Activated CD4-positive, alpha-beta T cell treated with anti-CD3 and anti-CD28 coated beads, Interleukin-10, Interleukin-2, amounts not matched to agents 100 ng/mL and 50 ng/mL, durations not matched to agents 16 hours and 8 hours (primary cell): ENCODE measurements at regions not wholly inside any gene's neighbourhood (a gene's known extent, or its start where the extent isn't known, plus 50 kb on each side); places are given as distances from the start of the nearest gene placed in this dataset.

Experiments used
- DNase-seq: peaks from one replicate; pipeline ENCODE4 v3.0.0-alpha.2; 2020

DNA sequence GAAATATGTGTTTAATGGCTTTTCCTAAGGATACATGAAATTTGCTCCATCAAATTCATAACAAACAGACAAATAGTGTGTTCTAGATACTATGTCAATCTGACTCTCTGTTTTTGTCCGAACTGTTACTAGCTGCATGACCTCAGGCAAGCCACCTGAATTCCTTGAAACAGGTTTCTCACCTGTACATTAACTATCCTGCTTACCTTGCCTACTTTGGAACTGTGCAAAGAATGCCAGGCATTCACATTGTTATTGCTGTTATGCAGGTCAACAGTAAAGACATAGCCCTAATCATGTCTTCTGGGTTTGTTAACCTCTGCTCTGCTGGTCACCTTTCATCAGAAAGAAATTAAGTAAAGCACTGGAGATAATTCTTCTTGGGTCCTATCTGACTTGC is 1283.9 kb upstream of the CELF2 start:
- DNase-seq: no peak

DNA sequence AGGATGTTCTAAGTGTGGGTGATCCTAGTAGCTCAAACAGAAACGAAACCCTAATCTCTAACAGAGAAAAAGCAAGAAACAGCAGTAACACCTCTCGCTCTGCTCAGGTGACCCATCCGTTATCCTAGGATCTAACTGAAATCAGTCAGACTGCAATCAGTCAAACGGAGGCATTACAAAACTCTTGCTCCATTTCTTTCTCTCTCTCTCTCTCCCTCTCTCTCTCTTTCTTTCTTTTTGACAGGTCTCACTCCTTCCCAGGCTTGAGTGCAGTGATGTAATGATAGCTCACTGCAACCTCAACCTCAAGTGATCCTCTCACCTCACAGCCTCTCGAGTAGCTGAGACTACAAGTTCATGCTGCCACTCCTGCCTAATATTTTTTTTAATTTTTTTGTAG is 1283.5 kb upstream of the CELF2 start:
- DNase-seq: no peak

DNA sequence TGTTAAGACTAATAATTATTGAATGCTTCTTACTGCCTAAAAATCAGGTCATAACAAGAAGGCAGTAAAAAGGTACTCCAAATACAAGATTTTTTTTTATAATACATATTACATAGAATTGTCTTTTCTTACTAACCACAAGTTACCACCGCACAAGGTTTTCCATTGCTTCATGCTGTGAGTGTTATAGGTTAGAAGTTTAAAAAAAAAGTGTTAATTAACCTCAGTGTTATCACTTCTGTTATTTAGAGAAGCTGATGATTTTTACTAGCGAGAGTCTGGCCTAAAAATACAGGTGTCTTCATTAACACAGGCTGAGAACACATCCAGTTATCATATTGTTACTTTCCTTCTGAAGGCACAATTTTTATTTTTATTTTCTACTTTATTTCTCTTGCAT is 1281.9 kb upstream of the CELF2 start:
- no peak for DNase-seq

DNA sequence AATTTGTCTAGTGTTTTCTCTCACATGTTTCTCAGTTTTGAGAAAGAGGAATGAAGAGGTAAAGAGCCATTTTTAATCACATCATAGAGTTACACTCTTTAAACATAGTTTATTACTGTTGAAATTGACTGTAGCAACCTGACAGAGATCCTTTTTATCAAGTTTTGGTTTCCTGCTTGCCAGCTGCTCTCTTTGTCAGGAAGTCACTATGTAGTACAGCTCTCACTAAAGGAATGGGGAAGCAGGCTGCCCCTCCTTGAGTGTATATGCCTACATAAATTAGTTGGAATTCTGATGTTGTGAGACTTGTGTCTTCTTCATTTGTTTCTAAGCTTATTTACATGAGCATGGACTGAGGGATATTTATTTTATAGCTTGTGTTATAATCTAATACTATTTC is 1274.0 kb upstream of the CELF2 start:
- DNase-seq: no peak

DNA sequence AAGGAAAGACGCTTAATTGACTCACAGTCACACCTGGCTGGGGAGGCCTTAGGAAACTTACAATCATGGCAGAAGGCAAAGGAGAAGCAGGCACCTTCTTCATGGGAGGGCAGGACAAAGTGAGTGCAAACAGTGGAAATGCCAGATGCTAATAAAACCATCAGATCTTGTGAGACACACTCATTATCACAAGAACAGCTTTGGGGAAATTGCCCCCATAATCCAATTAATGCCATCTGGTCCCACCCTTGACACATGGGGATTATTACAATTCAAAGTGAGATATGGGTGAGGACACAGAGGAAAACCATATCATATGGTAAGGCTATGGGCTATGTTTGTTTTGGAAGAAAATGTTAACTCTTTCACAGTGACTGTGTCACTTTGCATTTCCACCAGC is 1272.5 kb upstream of the CELF2 start:
- DNase-seq: no peak

DNA sequence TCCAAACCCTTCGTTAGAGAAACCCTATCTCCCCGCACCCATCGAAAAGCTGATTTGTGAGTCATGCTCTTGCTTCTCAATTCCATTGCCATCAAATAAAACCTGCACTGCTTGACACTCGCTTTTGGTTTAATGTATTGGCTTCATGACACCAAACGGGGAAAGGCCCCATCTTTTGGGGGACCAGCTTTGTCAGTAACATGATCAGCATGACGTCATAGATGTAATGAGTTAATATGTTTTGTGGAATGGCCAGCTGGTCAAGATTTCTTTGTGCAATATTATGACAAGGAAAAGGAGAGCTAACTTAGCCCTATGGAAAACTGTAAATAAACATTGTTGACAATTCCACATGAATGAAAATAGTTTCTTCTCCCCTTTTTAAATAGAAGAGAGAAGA is 1260.5 kb upstream of the CELF2 start:
- DNase-seq: no peak

DNA sequence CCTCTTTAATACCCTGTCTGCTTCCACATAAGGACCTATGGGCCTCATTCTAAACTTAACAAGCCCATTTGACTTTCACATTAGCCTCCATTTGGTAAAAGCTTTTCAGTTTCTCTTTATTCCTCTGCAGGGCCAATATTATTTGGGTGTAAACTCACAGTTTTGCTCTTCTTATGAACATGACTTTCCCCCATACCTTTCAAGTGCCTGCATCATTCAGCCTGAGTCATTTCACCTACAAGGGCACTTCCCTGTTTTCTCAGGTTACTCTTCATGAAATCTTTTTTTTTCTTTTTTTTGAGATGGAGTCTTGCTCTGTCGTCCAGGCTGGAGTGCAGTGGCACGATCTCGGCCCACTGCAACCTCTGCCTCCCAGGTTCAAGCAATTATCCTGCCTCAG is 1258.1 kb upstream of the CELF2 start:
- DNase-seq: no peak

DNA sequence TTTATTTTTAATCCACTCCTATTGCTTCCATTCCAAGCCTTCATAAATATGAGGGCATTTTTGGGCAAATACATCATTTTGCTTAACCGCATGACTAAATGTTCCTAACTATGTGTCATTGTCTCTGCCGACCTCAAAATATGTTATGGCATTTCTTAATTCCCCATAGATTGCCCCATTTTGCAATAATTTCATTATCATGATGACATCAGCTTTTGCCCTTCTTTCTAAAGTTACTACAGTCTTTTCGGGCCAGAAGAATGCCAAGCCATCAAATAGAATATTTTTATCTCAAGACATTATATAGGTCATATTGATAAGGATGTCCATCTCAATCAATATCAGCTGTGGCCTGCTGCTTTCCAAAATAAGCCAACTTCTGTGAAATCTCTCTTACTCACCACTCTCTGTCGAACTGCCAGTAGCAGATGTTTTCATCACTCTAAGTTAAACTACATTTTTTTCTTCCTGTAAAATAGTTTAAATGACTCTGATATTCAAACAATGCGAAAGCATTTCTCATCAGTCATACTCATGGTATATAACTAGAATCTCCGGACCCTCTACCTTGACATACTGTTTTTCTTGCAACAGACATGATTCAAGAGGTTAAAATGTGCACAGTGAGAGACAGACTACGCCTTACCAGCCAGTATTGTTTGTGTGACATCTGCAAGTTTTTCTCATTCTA is 1254.6 kb upstream of the CELF2 start:
- DNase-seq: no peak

DNA sequence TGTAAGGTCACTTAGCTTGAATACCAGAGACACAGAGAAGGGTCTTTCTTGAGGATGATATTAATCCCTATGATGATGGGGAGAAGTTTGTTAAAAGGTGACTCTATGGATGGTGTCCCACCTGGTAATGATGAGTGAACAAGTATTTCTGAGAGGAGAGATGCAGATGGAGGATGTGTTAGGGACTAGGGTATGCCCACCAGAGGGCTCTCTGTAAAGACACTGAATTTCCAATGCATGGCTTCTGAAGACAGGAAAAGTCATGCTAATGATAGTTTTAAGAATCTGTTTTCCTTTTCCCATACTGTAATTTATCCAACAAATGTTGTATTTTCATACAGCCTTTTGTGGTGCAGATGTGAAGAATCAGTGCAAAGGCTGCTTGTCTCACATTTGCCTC is 1250.9 kb upstream of the CELF2 start:
- DNase-seq: no peak

DNA sequence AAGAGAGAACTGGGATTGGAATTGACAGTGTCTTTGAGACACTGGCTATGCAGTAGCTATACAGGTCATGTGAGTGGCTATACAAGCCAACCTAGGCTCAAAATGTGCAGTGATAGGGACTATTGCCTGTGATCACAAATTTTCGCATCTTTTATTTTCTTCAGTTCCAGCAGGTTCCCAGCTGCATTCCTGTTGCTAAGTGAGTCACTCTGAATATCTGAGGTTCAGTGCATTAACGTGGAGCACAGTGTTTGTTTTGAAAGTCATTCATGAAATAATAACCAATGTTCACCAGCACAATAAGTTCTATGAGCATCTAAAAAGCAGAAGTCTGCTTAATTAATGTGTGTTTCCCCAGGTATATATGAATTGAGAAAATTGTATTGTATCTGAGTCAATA is 1236.0 kb upstream of the CELF2 start:
- no peak for DNase-seq

DNA sequence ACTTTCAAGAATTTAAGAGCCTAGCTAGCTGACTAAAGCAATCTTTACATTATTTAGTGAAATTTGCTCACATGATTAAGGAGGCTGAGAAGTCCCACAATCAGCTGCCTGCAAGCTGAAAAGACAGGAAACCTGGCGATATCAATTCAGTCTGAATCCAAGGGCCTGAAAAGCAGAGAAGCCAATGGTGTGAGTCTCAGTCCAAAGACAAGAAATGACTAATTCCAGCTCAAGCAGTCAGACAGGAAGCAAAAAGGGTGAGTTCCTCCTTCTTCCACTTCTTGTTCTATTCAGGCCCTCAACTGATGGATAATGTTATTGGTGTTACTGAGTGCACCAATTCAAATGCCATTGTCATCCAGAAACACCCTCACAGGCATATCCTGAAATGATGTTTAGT is 1231.6 kb upstream of the CELF2 start:
- DNase-seq: no peak

DNA sequence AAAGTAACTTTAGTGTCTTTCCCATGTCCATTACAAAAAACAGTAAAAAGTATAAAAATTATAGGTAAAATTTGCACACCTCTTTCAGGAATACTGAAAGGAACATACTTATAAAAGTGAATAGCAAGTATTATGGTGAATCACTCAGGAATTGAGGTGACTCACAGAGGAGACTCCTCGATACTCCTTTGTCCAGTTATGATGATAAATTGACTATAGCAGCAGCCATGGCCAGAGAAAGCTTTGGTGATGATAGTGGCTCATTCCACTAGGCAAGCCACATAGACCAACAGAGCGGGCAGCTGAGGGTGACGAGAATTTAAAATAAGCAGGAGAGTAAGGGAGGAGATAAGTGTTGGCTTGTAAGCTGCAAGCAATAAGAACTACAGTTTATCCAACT is 1231.1 kb upstream of the CELF2 start:
- no peak for DNase-seq

DNA sequence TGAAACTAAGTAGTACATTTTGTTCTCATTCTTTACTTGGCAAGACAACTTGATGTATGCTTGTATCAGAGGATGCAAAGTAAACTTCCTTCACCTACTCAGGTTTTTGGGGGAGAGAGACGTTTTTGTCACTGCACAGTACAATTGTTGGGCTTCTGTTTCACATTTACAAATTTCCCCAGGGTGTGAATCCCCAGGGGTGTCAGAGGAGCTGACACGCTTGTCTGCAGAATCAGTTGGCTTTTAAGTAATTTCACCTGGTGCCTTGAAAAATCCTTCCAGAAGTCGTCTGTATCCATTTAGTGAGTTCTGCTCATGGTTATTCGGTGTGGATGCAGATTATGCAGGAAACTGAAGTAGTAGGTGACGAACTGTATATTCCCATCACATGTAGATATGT is 1227.7 kb upstream of the CELF2 start:
- no peak for DNase-seq

DNA sequence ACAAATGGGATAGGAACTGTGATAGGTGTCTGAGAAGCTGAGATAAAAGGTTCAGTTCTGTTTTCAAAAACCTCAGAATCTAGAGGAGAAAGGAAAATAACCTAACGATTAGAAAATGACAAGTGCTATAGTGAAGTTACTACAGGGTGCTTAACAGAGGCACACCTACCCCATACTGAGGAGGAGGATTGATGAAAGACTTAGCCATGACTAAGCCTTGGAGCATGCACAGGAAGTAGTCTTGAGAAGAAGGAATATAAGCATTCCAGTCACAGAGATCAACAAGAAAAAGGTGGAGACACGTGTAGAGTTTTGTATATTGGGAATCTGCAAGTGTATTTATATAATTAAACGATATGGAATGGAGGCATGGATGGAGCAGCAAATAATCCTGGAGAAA is 1225.5 kb upstream of the CELF2 start:
- no peak for DNase-seq

DNA sequence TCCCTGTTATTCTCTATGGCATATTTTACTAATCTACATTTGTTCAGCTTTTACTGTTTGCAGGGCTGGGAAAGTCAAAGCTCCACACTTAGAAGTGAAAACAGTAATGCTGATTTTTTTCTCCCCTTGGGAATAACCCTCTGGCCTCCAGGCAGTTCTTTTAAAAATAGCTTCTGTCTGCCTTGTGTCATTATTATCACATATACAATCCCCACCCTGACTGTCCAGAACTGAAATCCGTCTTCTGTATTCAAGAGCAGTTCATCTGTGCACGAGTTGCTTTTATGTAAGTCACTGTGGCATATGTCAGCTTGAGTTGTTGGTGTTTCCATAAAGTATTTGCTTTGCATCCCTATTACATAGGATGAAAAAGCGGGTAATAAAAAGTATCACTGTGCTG is 1221.1 kb upstream of the CELF2 start:
- no peak for DNase-seq

DNA sequence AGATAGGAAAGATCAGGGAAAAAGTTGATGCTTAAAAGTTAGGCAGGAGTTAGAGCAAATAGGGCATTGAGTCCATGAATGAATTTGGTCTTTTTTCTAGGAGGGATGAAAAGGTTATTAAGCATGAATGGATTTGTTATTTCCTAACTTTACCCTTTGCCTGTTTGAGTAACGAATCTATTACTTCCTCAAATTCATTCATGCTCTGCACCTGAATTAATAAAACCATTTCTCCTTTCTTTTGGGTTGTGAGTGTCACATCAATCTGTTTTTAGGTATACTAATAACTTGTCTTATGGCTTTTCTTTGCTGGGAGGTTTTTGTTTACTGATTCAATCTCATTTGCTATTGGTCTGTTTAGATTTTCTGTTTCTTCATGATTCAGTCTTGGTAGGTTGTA is 1217.7 kb upstream of the CELF2 start:
- DNase-seq: no peak

DNA sequence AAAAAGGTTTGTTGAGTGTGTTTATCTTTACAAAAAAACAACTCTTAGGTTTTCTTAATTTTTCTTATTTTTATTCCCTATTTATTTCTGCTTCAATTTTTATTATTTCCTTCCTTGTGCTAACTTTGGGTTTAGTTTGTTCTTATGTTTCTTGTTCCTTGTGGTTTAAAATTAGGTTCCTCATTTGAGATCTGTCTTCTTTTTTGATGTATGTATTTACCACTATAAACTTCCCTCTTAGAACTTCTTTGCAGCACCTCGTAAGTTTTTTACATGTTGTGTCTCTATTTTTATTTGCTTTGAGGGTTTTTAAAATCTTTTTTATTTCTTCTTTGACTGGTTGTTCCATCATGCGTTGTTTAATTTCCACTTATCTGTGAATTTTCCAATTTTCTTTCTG is 1217.1 kb upstream of the CELF2 start:
- no peak for DNase-seq

DNA sequence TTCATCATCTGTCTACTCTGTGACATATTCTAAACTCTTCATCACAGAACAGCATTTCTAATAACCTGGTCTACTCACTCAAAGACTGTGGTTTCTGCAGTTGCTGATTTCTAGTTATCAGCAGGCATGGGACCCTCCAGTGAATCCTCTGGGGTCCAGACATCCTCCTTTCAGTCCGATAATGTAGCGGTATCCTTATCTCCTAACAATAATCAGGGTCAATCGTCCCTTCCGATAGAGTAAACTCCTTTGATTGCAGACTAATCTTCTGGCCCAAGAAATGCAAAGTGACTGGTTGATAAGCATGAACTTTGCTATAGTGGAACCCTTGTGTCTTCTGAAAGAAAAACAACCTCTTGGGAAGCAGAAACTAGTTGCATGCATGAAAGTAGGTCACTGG is 1209.8 kb upstream of the CELF2 start:
- no peak for DNase-seq

DNA sequence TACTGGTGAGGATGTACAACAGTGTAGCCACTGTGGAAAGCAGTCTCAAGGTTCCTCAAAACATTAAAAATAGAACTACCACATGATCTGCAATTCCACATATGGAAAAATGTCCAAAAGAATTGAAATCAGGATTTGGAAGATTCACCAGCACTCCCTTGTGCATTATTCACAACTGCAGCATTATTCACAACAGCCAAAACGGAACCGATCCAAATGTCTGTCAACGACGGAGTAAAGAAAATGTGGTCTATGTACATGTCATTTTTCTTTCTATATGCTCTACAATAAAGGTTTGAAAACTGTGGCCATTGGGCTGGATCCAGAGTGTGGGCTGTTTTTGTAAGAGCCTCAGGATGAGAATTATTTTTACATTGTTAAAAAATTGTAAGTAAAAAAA is 1206.1 kb upstream of the CELF2 start:
- no peak for DNase-seq

DNA sequence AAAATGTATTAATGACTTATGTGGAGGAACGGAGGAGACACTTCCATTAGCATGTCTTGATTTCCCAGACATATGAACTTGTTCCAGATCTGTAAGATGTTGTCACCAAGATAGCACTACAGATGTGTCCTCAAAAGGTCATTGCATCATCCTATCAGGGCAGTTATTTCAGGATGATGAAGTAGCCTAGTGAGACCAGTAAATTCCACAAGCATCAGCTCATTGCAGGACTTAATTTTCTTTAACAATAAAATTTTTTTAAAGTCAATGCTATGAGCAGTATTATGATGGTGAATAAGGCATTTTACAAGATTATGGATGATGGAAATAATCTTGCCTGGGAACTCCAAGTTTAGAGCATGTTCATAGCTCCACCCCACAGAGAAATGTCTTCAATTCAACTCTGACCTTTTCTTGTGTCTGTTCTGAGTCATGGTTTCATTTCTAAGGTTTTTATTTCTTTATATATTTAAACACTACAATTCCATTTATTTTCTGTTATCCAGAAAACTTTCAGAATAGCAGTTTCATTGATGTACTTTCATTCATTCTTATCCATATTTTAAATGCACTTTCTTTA is 1203.3 kb upstream of the CELF2 start:
- no peak for DNase-seq

DNA sequence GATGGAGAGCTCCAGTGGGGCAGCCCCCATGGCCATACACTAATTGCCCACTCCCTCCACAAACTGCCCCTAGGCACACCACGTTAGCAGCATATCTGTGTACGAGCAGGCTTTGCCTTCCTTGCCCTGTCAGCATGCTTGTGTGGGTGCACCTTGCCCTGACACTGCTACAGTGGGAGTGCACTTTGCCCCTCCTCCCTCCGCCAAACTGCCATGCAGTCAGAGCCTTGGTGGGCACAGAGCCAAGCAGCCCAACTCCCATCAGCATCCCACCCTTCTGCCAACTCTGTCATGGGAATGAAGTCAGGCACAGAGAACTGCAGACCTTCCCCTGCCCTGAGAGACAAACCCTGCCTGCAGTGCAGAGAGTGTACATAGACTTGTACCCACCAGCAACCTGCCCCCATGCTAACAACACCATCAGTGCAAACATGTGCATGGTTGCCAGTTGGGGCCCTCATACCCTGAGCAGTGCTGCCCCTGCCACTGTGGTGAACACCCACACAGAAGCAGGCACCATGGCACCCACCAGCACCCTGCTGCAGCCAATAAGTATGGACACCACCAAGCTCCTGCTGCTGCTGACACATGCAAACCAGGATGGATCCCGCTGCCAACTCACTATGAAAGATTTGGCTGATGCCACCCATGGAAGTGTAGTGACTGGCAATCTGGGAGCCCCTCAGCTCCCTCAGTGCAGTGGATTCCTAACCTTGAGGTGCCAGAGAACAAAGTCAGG is 1197.7 kb upstream of the CELF2 start:
- no peak for DNase-seq

DNA sequence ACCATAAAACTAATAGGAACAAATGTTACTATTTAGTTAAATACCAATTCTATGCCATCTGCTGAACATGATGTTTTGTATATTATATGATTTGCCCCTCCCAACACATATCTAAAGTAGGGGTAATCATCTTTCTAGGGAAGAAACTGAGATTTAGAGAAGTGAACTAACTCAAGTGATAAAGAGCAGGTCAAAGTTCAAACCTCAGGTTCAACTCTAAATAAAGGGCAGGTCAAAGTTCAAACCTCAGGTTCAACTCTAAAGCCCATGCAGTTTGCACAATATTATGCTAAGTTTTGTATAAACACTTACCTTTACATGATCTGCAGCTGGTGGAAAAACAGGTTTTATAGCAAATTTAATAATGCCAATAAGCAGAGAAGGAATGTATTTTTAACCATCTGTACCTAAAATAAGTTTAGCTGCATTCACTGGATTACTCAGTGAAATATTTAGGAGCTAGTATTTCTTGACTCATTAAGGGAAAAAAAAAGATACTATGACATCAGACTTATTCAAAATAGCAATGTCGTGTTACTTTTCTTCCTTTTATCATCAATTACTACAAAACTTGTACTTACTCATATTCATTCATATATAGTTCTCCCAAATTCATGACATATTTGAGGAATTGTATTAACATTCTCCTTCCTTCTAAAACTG is 1194.3 kb upstream of the CELF2 start:
- no peak for DNase-seq

DNA sequence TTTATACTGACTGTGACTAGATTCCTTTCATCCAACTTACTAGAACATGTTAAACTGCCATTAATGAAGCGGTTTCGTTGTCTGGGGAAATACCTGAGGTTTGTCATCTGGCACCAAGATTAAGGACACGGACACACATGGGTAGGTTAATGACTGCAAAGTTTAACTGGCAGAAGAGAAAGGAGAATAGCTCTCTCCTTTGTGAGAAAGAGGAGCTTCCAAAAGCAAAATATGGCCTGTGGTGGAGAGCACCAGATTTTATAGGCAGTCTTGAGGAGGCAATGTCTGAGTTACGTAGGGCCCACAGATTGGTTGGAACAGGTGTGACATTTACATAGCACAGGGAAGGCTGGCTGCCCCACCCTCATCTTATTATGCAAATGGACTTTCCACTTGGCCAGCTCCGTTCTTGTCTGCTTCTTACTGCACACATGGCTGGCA is 1193.0 kb upstream of the CELF2 start:
- DNase-seq: no peak

DNA sequence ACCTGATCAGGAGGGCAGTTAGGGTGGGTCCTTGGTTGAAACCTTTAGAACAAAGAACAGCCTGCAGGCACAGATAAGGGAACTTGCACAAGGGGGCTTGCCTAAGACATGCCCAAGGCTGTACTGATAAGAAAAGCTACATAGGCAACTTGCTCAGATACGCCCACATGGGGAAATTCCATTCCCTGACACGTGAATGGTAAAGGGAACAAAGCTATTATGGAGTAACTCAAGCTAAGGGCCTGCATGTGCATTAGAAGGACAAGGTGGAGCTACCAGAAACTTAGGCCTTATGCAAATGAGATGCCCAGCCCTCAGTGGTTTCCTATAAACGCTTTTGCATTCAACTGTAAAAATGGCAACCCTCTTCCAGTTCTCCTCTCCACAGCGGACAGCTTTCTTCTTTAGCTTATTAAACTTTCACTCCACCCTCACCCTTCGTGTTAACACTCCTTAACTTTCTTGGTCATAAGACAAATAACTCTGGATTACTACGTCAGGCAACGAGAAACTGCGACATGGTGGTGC is 1192.1 kb upstream of the CELF2 start:
- DNase-seq: no peak
